Smooth muscle cell (in vitro differentiated cells): ENCODE measurements at regions not wholly inside any gene's neighbourhood (a gene's known extent, or its start where the extent isn't known, plus 50 kb on each side); places are given as distances from the start of the nearest gene placed in this dataset.

Experiments used
- DNase-seq: peaks from one replicate; lab custom pipeline; 2025; ENCODE audit not compliant: unreplicated experiment; lab: John Stamatoyannopoulos, UW
- H2AFZ ChIP-seq: fragments of 200-600 bp; sonication (generic); 2 replicates; pipeline ENCODE4 v1.6.0; 2016; ENCODE audit warnings: antibody characterized with exemption, low read depth, mild to moderate bottlenecking
- H3F3A ChIP-seq: fragments of 200-600 bp; sonication (generic); 2 replicates; pipeline ENCODE4 v1.6.0; 2017; ENCODE audit warnings: antibody characterized with exemption, low read depth
- H3K27ac ChIP-seq: fragments of 200-600 bp; sonication (generic); 2 replicates; pipeline ENCODE4 v1.5.1; 2016; ENCODE audit warnings: low read depth, mild to moderate bottlenecking
- H3K27me3 ChIP-seq: fragments of 200-600 bp; sonication (generic); 2 replicates; pipeline ENCODE4 v1.6.1; 2016; ENCODE audit warnings: low read depth, mild to moderate bottlenecking
- H3K36me3 ChIP-seq: fragments of 200-600 bp; sonication (generic); 2 replicates; pipeline ENCODE4 v1.5.1; 2016; ENCODE audit warnings: low read depth
- H3K4me1 ChIP-seq: fragments of 200-600 bp; sonication (generic); 2 replicates; pipeline ENCODE4 v1.5.1; 2016; ENCODE audit warnings: low read depth
- H3K4me2 ChIP-seq: fragments of 200-600 bp; sonication (generic); 2 replicates; pipeline ENCODE4 v1.6.0; 2016; ENCODE audit warnings: mild to moderate bottlenecking
- H3K4me3 ChIP-seq: fragments of 200-600 bp; sonication (generic); 2 replicates; pipeline ENCODE4 v1.5.1; 2016; ENCODE audit warnings: mild to moderate bottlenecking
- H3K79me2 ChIP-seq: fragments of 200-600 bp; sonication (generic); 2 replicates; pipeline ENCODE4 v1.6.0; 2016; ENCODE audit warnings: low read depth, mild to moderate bottlenecking
- H3K9ac ChIP-seq: fragments of 200-600 bp; sonication (generic); 2 replicates; pipeline ENCODE4 v1.6.0; 2016; ENCODE audit warnings: low read depth
- H3K9me3 ChIP-seq: fragments of 200-600 bp; sonication (generic); replicated peaks from 2 replicates; pipeline ENCODE4 v1.5.1; 2016; ENCODE audit warnings: low read depth
- H4K20me1 ChIP-seq: fragments of 200-600 bp; sonication (generic); 2 replicates; pipeline ENCODE4 v1.6.0; 2016; ENCODE audit warnings: low read depth
- CTCF ChIP-seq: fragments of 200-600 bp; sonication (generic); IDR thresholded peaks from 2 replicates; pipeline ENCODE4 v1.5.1; 2017; ENCODE audit warnings: borderline replicate concordance, mild to moderate bottlenecking, antibody characterized with exemption; ENCODE audit not compliant: insufficient read depth, poor library complexity, severe bottlenecking
- WGBS: methylation state at CpG from one replicate; pipeline ENCODE4 v1.1.7; 2016; ENCODE audit warnings: low lambda C conversion rate; 5-methylcytosine and 5-hydroxymethylcytosine counted together

GRCh38 chr11:88435415-88435814 lies 97.9 kb upstream of the CTSC start:
- no peaks in the 10 kb centered on the region for H3K27me3 ChIP-seq
- H3K4me3 ChIP-seq: no peak overlapping the region
- TF ChIP-seq CTCF: no peak
- H3F3A ChIP-seq: no peaks in the 10 kb centered on the region
- no peaks in the 10 kb centered on the region for H3K9me3 ChIP-seq
- WGBS: 89% methylated on average over 2 of the region's 2 CpGs
- no peaks in the 10 kb centered on the region for H4K20me1 ChIP-seq
- no peak overlapping the region for H3K4me2 ChIP-seq
- H2AFZ ChIP-seq: no peak overlapping the region
- H3K27ac ChIP-seq: no peak overlapping the region
- DNase-seq: no peak
- H3K9ac ChIP-seq: no peak overlapping the region
- H3K79me2 ChIP-seq: no peaks in the 10 kb centered on the region
- no peaks in the 10 kb centered on the region for H3K4me1 ChIP-seq
- no peaks in the 10 kb centered on the region for H3K36me3 ChIP-seq

GRCh38 chr11:88434333-88434976 lies 96.9 kb upstream of the CTSC start:
- H3K4me1 ChIP-seq: no peaks in the 10 kb centered on the region
- H3K27ac ChIP-seq: no peak overlapping the region
- no peak overlapping the region for H3K4me3 ChIP-seq
- H2AFZ ChIP-seq: no peak overlapping the region
- H3F3A ChIP-seq: no peaks in the 10 kb centered on the region
- H3K9me3 ChIP-seq: no peaks in the 10 kb centered on the region
- no peaks in the 10 kb centered on the region for H3K27me3 ChIP-seq
- TF ChIP-seq CTCF: no peak
- H3K4me2 ChIP-seq: no peak overlapping the region
- H3K9ac ChIP-seq: no peak overlapping the region
- H4K20me1 ChIP-seq: no peaks in the 10 kb centered on the region
- no peak for DNase-seq
- no peaks in the 10 kb centered on the region for H3K36me3 ChIP-seq
- 84% methylated on average over 8 of the region's 8 CpGs for whole genome bisulfite sequencing
- no peaks in the 10 kb centered on the region for H3K79me2 ChIP-seq

DNA sequence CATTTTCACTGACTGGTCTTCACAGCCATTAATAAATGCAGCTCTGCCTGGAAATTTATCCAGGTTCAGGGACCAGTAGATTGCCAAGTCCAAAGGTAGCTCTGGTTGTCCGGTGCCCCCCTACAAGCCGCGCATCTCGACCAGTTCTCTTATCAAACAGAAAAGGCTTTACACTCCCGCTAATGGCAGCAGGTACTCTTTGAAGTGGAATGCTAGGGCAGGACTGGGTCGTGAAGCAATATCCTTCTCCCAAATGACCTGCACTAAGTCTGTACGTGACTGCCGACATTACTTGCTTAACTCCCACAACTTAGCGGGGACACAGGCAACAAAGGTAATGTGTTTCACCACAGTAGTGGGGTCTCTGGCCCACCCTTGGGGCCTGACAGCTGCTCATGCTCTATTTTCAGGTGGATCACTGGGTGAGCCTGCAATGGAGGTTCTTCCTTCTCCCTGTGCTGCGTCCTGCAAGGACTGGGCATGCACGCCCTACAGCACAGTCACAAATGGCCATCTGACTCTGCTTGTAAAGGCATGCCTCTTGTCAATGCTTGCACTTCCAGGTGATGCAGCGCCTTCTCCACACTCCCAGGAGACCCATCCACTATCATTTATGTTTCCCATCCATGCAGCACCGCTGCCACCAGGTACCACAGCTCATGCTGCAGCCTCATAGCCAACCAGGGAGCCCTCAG lies 96.1 kb upstream of the CTSC start:
- H3K9me3 ChIP-seq: no peaks in the 10 kb centered on the region
- no peaks in the 10 kb centered on the region for H3K27me3 ChIP-seq
- no peak overlapping the region for H3K27ac ChIP-seq
- H3K36me3 ChIP-seq: no peaks in the 10 kb centered on the region
- H3K4me2 ChIP-seq: no peak overlapping the region
- H2AFZ ChIP-seq: no peak overlapping the region
- H3K9ac ChIP-seq: no peak overlapping the region
- no peaks in the 10 kb centered on the region for H3K79me2 ChIP-seq
- 90% methylated on average over 13 of the region's 13 CpGs for WGBS
- no peaks in the 10 kb centered on the region for H3K4me1 ChIP-seq
- no peak overlapping the region for H3K4me3 ChIP-seq
- H3F3A ChIP-seq: no peaks in the 10 kb centered on the region
- DNase-seq: no peak
- no peaks in the 10 kb centered on the region for H4K20me1 ChIP-seq
- TF ChIP-seq CTCF: no peak
